AG04450 (cell line): ENCODE measurements at regions not wholly inside any gene's neighbourhood (a gene's known extent, or its start where the extent isn't known, plus 50 kb on each side); places are given as distances from the start of the nearest gene placed in this dataset.

ENCODE experiments used
- CTCF ChIA-PET: fragments of 300-600, 350-600 bp; formaldehyde crosslinking; extraction: SDS; loops from one replicate; lab custom pipeline; 2022; ENCODE audit warnings: antibody characterized with exemption, inconsistent platforms; lab: Charles Lee
- POLR2A ChIA-PET: fragments of 350-600 bp; formaldehyde crosslinking; extraction: SDS; loops from one replicate; lab custom pipeline; 2021; ENCODE audit warnings: antibody characterized with exemption, inconsistent platforms; lab: Yijun Ruan, JAX
- DNase-seq: peaks from one replicate; pipeline ENCODE4 v3.0.0-alpha.2; 2011; ENCODE audit warnings: low read depth, low spot score
- H3K27ac ChIP-seq: one replicate; pipeline ENCODE4 v1.5.1; 2012; ENCODE audit warnings: low read depth, low read length, control low read depth
- H3K27me3 ChIP-seq: one replicate; pipeline ENCODE4 v1.6.0; 2012; ENCODE audit warnings: low read length; ENCODE audit not compliant: control insufficient read depth, insufficient read depth
- H3K4me3 ChIP-seq: 2 replicates; pipeline ENCODE4 v1.5.1; 2011; ENCODE audit warnings: mild to moderate bottlenecking, low read depth, low read length, control low read depth
- H3K9me3 ChIP-seq: 2 replicates; pipeline ENCODE4 v1.5.1; 2012; ENCODE audit warnings: low read length; ENCODE audit not compliant: control insufficient read depth, insufficient read depth
- TF ChIP-seq, protein P1 (sequence below): IDR thresholded peaks from 2 replicates; pipeline ENCODE4 v1.5.1; 2011; ENCODE audit warnings: low read depth, low read length, control low read depth, inconsistent platforms

GRCh38 chrX:39115166-39115565 is 313.9 kb downstream of the MID1IP1 start:
- POLR2A ChIA-PET = no interaction called here

DNA sequence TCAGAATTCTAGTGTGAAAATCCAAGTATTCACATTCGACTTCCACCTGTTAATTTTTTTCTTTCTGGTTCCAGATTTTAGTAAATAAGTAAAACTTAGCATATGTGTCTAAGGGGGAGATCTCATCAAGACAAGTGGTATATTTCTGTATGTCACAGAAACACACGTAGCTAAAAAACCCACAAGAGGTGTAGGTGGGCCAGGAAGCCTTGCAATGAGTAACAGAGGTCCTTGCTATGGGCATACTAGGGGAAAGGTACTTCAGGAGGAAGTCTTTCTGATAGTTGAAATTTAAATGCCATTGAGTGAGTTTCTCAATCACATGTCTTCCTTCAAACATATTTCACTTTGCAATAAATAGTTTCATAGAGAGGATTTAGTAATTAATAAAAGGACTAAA is 315.8 kb downstream of the MID1IP1 start:
- DNase-seq = no peak
- CTCF ChIA-PET = no interaction called here
- POLR2A ChIA-PET = no interaction called here

More at GRCh38 chrX:39115166-39115565, 313.9 kb downstream of the MID1IP1 start:
- Histone ChIP-seq H3K4me3 (no peak overlapping the region), H3K27ac (no peak overlapping the region), H3K27me3 (no peaks in the 10 kb centered on the region), H3K9me3 (no peaks in the 10 kb centered on the region)
- no peak for DNase-seq
- TF ChIP-seq, protein P1, sequence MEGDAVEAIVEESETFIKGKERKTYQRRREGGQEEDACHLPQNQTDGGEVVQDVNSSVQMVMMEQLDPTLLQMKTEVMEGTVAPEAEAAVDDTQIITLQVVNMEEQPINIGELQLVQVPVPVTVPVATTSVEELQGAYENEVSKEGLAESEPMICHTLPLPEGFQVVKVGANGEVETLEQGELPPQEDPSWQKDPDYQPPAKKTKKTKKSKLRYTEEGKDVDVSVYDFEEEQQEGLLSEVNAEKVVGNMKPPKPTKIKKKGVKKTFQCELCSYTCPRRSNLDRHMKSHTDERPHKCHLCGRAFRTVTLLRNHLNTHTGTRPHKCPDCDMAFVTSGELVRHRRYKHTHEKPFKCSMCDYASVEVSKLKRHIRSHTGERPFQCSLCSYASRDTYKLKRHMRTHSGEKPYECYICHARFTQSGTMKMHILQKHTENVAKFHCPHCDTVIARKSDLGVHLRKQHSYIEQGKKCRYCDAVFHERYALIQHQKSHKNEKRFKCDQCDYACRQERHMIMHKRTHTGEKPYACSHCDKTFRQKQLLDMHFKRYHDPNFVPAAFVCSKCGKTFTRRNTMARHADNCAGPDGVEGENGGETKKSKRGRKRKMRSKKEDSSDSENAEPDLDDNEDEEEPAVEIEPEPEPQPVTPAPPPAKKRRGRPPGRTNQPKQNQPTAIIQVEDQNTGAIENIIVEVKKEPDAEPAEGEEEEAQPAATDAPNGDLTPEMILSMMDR = no peak
- CTCF ChIA-PET = no interaction called here

DNA sequence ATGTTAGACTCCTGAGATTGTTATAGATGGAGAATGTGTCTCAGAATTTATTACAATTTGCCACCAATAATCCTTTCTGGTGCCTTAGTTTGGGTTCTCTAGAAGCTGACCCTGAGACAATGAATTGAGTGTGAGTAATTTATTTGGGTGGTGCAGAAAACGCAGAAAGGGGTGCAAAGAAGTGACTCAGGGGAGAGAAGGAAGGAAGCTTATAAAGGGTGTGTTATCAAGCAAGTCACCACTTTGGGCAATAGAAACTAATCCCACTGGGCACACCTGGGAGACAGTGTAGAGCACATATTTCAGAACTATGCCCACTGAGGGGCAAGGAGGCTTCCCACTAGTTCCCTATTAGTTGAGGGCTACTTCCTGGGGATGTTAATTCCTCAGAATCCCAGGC is 320.6 kb downstream of the MID1IP1 start:
- POLR2A ChIA-PET = no interaction called here
- no peak for DNase-seq
- CTCF ChIA-PET = no interaction called here
- no peak overlapping the region for H3K27ac ChIP-seq
- TF ChIP-seq, protein P1 = no peak
- H3K4me3 ChIP-seq = no peak overlapping the region
- H3K27me3 ChIP-seq = no peaks in the 10 kb centered on the region
- no peaks in the 10 kb centered on the region for H3K9me3 ChIP-seq

More for the DNA sequence above, 315.8 kb downstream of the MID1IP1 start:
- no peaks in the 10 kb centered on the region for H3K27me3 ChIP-seq
- TF ChIP-seq, protein P1 = no peak
- H3K4me3 ChIP-seq = no peak overlapping the region
- H3K9me3 ChIP-seq = no peaks in the 10 kb centered on the region
- no peak overlapping the region for H3K27ac ChIP-seq

GRCh38 chrX:39125834-39126233 is 324.6 kb downstream of the MID1IP1 start:
- DNase-seq = no peak
- TF ChIP-seq, protein P1 = no peak
- Histone ChIP-seq H3K27me3 (no peaks in the 10 kb centered on the region), H3K4me3 (no peak overlapping the region), H3K27ac (no peak overlapping the region), H3K9me3 (no peaks in the 10 kb centered on the region)
- ChIA-PET POLR2A (no interaction called here), CTCF (no interaction called here)

DNA sequence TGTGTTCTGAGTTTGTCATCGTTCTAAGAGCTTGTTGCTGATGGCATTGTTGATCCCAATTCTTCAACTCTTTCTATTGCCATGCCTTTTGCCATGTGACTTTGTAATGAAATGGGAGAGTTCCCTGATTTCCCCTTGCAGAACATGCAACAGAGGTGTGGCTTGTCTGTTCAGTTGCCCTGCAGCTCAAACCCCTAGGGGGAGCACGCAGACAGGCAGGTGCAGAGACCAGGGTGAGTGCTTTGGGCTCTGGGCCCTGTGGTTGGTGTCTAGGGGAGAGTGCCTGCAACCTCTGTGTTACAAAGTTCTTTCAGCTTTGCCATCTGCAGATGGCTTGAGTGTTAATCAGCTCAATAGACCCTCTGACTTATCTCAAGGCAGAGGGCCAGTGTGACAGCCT is 332.7 kb downstream of the MID1IP1 start:
- H3K4me3 ChIP-seq = no peak overlapping the region
- no peak for DNase-seq
- H3K27ac ChIP-seq = no peak overlapping the region
- H3K9me3 ChIP-seq = no peaks in the 10 kb centered on the region
- H3K27me3 ChIP-seq = no peaks in the 10 kb centered on the region
- ChIA-PET CTCF (interaction anchor here (0.6 to 1.2 kb wide), 2 partner anchors 15 to 1159 kb away, joined by 3 to 4 read pairs; no protein-coding TSS in a partner anchor), POLR2A (no interaction called here)
- TF ChIP-seq, protein P1 = no peak
